MM.1S (cell line): ENCODE measurements at regions not wholly inside any gene's neighbourhood (a gene's known extent, or its start where the extent isn't known, plus 50 kb on each side); places are given as distances from the start of the nearest gene placed in this dataset.

Source experiments
- DNase-seq: peaks from one replicate; pipeline ENCODE4 v3.0.0-alpha.2; 2015
- H2AFZ ChIP-seq: fragments of 300-600 bp; sonication (generic); 2 replicates; pipeline ENCODE4 v1.6.0; 2016; ENCODE audit warnings: antibody characterized with exemption, low read length
- H3F3A ChIP-seq: fragments of 300-600 bp; sonication (generic); 2 replicates; pipeline ENCODE4 v1.6.1; 2016; ENCODE audit warnings: mild to moderate bottlenecking, antibody characterized with exemption, low read length, moderate library complexity, mixed read lengths; ENCODE audit not compliant: insufficient read depth
- H3K27ac ChIP-seq: fragments of 300-600 bp; sonication (generic); 2 replicates; pipeline ENCODE4 v1.5.1; 2016; ENCODE audit warnings: mild to moderate bottlenecking, low read length
- H3K27me3 ChIP-seq: fragments of 300-600 bp; sonication (generic); replicated peaks from 2 replicates; pipeline ENCODE4 v1.6.0; 2016; ENCODE audit warnings: low read length; ENCODE audit not compliant: insufficient read depth
- H3K36me3 ChIP-seq: fragments of 300-600 bp; sonication (generic); replicated peaks from 2 replicates; pipeline ENCODE4 v1.6.1; 2016; ENCODE audit warnings: mild to moderate bottlenecking, low read length, mixed read lengths; ENCODE audit not compliant: insufficient read depth
- H3K4me1 ChIP-seq: fragments of 300-600 bp; sonication (generic); 2 replicates; pipeline ENCODE4 v1.6.1; 2016; ENCODE audit warnings: low read length, mixed read lengths
- H3K4me2 ChIP-seq: fragments of 300-600 bp; sonication (generic); 2 replicates; pipeline ENCODE4 v1.6.0; 2016; ENCODE audit warnings: low read depth, low read length
- H3K4me3 ChIP-seq: fragments of 300-600 bp; sonication (generic); 2 replicates; pipeline ENCODE4 v1.5.1; 2016; ENCODE audit warnings: low read length, mixed read lengths
- H3K79me2 ChIP-seq: fragments of 300-600 bp; sonication (generic); 2 replicates; pipeline ENCODE4 v1.6.1; 2016; ENCODE audit warnings: mixed run types, low read length, mixed read lengths
- H3K9ac ChIP-seq: fragments of 300-600 bp; sonication (generic); 2 replicates; pipeline ENCODE4 v1.6.1; 2016; ENCODE audit warnings: low read length, mixed read lengths
- H3K9me2 ChIP-seq: fragments of 300-600 bp; sonication (generic); replicated peaks from 2 replicates; pipeline ENCODE4 v1.6.1; 2016; ENCODE audit warnings: mild to moderate bottlenecking, low read length, mixed read lengths; ENCODE audit not compliant: insufficient read depth
- H3K9me3 ChIP-seq: fragments of 300-600 bp; sonication (generic); replicated peaks from 2 replicates; pipeline ENCODE4 v1.6.1; 2016; ENCODE audit warnings: mild to moderate bottlenecking, low read length, mixed read lengths; ENCODE audit not compliant: insufficient read depth
- H4K20me1 ChIP-seq: fragments of 300-600 bp; sonication (generic); 2 replicates; pipeline ENCODE4 v1.6.1; 2016; ENCODE audit warnings: mild to moderate bottlenecking, low read length, moderate library complexity, mixed read lengths; ENCODE audit not compliant: insufficient read depth
- CTCF ChIP-seq: fragments of 300-600 bp; sonication (generic); IDR thresholded peaks from 2 replicates; pipeline ENCODE4 v1.5.1; 2016; ENCODE audit warnings: antibody characterized with exemption, low read length, mixed read lengths
- EZH2 ChIP-seq: fragments of 300-600 bp; sonication (generic); optimal IDR thresholded peaks from 2 replicates; pipeline ENCODE3; 2017; ENCODE audit warnings: low read depth, mild to moderate bottlenecking, antibody characterized with exemption, low read length, mixed read lengths
- EZH2phosphoT487 ChIP-seq: fragments of 300-600 bp; sonication (generic); IDR thresholded peaks from 2 replicates; pipeline ENCODE4 v1.6.1; 2018; ENCODE audit warnings: antibody characterized with exemption, low read length

- Histone ChIP-seq H3K36me3 (no peaks in the 10 kb centered on the region), H3K9me3 (no peaks in the 10 kb centered on the region), H3K27ac (no peak overlapping the region), H3K4me3 (peak overlapping the region; percentile 23), H3K27me3 (no peaks in the 10 kb centered on the region), H3K4me2 (peak overlapping the region; percentile 61), H3F3A (0 out of 2 replicates have a peak, but pooled peaks cover 3% of the 10 kb centered on the region), H2AFZ (peak overlapping the region; percentile 8; the same call in 1 of the 2 replicates), H4K20me1 (no peaks in the 10 kb centered on the region), H3K9ac (no peak overlapping the region), H3K4me1 (peaks cover 10% of the 10 kb centered on the region), H3K9me2 (no peaks in the 10 kb centered on the region), H3K79me2 (no peaks in the 10 kb centered on the region)
- no peak for DNase-seq
- no peak for TF ChIP-seq CTCF
- TF ChIP-seq EZH2: no peak
- TF ChIP-seq EZH2phosphoT487: no peak
Measured at GRCh38 chr7:42315103-42315502, 78.1 kb upstream of the GLI3 start.

GRCh38 chr7:42314696-42315095, 77.7 kb upstream of the GLI3 start:
- no peaks in the 10 kb centered on the region for H3K27me3 ChIP-seq
- no peaks in the 10 kb centered on the region for H3K36me3 ChIP-seq
- H3K9me2 ChIP-seq: no peaks in the 10 kb centered on the region
- H3K27ac ChIP-seq: no peak overlapping the region
- TF ChIP-seq EZH2 (no peak), EZH2phosphoT487 (no peak), CTCF (no peak)
- 0 out of 2 replicates have a peak, but pooled peaks cover 3% of the 10 kb centered on the region for H3F3A ChIP-seq
- peak overlapping the region; percentile 61; the same call in 1 of the 2 replicates for H3K4me2 ChIP-seq
- no peak overlapping the region for H3K9ac ChIP-seq
- no peaks in the 10 kb centered on the region for H3K9me3 ChIP-seq
- no peaks in the 10 kb centered on the region for H4K20me1 ChIP-seq
- DNase-seq: no peak
- peaks cover 10% of the 10 kb centered on the region for H3K4me1 ChIP-seq
- H3K79me2 ChIP-seq: no peaks in the 10 kb centered on the region
- H2AFZ ChIP-seq: peak overlapping the region; percentile 8; the same call in 1 of the 2 replicates
- H3K4me3 ChIP-seq: no peak overlapping the region

DNA sequence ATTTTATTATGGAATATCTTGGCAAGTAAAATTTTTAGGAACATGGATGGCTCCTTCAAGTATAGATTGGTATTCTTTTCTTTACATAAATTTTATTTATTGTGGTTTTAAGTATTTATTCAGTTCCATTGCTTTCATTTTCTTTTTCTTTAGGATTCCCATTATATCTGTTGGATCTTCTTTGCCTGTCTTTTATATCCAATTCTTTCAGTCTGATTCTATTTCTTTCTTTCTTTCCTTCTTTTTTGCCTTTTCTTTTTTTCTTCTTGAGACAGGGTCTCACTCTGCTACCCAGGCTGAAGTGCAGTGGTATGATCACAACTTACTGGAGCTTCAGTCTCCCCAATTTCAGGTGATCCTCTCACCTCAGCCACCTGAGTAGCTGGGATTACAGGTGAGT, 74.2 kb upstream of the GLI3 start:
- no peaks in the 10 kb centered on the region for H4K20me1 ChIP-seq
- H3K36me3 ChIP-seq: no peaks in the 10 kb centered on the region
- H3K4me3 ChIP-seq: no peak overlapping the region
- no peaks in the 10 kb centered on the region for H3K9me3 ChIP-seq
- H3K27ac ChIP-seq: no peak overlapping the region
- TF ChIP-seq CTCF (no peak), EZH2 (no peak), EZH2phosphoT487 (no peak)
- 0 out of 2 replicates have a peak, but pooled peaks cover 3% of the 10 kb centered on the region for H3F3A ChIP-seq
- H3K27me3 ChIP-seq: no peaks in the 10 kb centered on the region
- no peak for DNase-seq
- H3K4me1 ChIP-seq: peaks cover 10% of the 10 kb centered on the region
- H3K4me2 ChIP-seq: no peak overlapping the region
- no peak overlapping the region for H3K9ac ChIP-seq
- no peak overlapping the region for H2AFZ ChIP-seq
- H3K9me2 ChIP-seq: no peaks in the 10 kb centered on the region
- no peaks in the 10 kb centered on the region for H3K79me2 ChIP-seq
